H4 (cell line): ENCODE measurements at regions not wholly inside any gene's neighbourhood (a gene's known extent, or its start where the extent isn't known, plus 50 kb on each side); places are given as distances from the start of the nearest gene placed in this dataset.
"Not testable (repeated sequence)": the region's sequence is repeated elsewhere in the genome, so short reads cannot be mapped to it uniquely, and the experiment has no call there.

ENCODE experiments used
- DNase-seq: peaks from one replicate; pipeline ENCODE4 v3.0.0-alpha.2; 2015; ENCODE audit warnings: low spot score

DNA sequence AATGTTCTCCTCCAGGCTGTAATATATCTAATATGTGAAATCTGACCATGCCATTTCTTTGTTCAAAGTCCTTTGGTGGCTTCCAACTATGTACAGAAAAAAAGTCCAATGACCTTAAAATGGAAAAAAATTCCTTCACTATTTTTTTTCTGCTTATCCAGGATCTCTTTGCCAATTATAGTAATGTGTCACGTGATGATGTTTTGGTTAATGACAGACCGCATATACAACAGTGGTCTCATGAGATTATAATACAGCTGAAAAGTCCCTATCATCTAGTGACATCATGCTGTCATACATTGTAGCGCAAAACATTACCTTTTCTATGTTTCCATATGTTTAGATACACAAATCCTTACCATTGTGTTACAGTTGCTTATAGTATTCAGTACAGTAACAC is 477.6 kb downstream of the TMEM232 start:
- DNase-seq: no peak

DNA sequence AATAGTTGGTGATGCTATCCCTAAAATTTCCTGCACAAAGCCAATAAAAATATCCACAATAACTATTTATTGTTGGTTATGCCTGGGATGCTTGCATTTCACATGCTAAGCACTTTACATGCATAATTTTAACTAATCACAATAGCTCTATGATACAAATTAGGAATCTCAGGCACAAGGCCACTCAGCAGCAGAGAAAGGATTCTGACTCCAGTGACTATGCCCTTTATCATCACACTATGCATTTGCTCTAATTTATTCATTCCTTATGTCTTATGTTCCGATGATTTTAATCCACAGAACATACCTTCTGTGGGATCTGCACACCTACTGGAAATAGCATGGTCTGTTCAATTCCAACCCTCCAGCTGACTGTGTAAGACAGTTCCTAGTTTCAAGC is 476.1 kb downstream of the TMEM232 start:
- no peak for DNase-seq

DNA sequence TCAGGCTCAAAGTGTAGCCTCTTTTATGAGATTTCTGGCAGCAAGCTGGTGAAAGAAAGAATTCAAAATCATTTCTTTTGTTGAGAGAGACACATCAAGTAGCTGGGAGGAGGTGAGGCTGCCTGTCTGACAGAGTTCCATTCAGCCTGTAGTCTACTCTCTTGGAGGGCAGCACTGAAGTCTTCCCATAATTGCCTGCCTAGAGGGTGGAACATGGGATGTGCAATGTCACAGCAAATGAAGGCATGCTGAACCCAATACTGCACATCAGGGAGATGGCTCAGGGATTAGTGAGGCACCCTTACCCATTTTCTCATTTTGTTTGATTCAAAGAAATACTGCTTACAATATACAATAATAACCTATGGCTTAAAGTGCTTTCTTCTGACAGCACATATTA is 475.7 kb downstream of the TMEM232 start:
- DNase-seq: no peak

DNA sequence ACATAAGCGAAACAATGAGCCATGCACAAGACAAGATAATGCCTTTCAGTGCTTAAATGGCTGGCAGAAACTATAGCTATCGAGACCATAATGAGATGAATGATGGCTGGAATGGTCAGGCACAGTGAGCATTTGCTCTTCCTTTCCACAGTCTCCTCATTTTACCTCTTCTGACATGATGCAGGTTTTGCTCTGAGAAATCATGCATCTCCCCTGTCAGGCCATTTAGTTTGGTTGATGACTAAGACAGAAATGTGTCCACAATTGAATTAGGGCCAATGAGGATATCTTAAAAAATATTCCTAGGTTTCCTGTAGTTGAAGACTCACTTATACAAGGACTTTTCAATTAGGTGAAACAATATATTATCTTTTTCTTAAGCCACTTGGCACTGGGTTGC is 475.1 kb downstream of the TMEM232 start:
- no peak for DNase-seq

DNA sequence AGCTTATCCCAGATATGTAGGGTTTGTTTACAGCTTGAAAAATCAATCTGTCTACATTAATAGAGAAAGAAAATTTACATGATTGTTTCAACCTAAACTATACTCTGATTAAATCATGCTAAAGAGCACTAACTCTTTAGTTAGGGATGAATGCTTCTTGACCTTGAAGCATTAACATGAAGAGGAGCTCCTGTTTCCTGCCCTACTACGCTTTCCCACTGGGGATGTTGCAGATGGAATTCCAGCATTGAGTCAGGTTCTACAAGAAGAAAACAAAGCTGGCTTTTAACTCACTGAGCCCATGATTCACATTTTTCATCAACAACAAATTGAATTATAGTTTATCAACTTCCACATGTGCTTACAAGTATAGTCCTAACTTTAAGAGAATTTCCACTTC is 471.3 kb downstream of the TMEM232 start:
- DNase-seq: no peak

DNA sequence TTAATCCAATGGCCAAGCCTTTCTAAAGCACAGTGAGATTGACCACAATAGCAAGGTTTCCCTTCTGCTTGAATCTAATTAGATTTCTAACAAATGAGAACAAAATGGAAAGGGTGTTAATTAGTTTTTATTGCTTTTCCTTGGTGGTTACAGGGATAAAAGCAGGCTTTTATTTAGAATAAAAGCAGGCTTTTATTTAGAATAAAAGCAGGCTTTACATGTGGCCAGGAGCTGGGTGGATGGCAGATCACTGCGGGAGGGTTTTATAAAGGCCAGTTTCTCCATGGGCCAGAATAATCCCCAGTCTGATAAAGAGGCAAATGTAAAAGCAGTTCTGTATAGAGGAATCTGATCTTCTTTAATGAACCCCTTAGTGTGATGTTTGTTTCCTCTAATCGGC is 470.2 kb downstream of the TMEM232 start:
- DNase-seq: no peak

DNA sequence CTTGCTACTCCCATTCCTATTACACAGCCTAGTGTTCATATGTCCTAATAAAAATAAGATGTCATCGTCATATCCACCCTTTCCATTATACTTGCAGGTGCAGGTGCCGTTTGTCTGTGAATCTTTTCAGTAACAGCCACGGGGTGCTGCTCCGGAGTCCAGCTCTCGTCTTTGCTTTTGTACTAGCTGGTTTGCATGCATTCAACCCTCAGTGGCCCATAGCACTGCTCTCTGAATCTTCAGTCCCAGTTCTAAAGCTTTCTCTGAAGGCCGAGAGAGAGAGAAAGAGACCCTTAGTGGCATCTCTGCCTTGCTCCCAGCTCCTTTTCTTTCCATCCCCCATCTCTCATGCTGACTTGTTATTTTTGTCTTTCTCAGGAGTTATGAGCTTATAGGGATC is 468.5 kb downstream of the TMEM232 start:
- no peak for DNase-seq

DNA sequence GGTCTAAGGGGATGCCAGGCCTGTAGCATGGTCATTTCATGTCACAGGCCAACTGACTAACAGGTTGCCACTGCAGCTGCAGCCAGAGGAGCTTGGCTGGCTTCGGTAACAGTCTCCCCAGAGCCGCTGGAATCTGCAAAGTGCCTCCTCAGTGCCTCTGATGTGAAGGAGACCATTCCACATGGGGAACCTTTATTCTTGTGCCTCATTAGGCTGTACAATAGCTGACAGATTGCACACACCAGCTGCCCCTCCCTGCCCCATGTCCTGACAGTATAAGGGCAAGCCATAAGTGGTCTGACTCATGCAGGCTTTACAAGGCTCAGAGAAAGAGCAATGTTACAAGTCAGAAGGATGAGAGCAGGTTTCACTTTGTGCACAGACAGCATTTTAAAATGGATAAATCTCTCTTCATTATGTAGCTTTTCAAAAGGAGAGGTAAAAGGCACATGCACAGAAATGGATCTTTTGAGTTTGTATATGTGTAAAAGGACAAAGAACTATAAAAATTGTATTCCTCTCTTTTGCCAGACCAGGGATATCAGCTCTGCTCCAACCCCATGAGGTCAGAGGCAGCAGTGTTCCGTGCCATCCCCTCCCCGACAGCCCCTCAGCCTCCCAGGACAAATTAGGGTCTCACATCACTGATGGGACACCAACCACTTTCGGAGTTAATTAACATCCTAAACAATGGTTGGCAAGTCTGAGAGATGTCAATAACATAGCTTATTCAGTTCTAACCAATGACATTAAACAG is 467.8 kb downstream of the TMEM232 start:
- DNase-seq: peak; percentile 76

DNA sequence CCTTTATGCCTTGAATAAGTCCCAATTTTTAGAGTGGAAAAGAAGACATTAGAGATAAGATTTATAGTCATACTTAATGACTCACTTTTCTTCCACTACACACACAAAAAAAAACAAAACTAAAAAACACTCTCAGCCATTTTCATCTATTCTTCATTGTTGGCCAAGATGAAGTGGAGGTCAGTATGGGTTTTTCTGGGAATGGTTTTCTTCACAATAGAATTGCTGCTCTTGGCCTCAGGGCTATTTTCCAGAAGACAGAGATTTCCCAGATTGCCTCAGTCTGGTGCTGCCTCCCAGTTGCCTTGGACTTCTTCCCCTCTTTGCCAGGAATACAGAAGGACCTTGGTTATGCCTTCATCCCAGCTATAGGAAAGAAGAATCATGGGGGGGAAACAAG is 463.7 kb downstream of the TMEM232 start:
- DNase-seq: no peak

DNA sequence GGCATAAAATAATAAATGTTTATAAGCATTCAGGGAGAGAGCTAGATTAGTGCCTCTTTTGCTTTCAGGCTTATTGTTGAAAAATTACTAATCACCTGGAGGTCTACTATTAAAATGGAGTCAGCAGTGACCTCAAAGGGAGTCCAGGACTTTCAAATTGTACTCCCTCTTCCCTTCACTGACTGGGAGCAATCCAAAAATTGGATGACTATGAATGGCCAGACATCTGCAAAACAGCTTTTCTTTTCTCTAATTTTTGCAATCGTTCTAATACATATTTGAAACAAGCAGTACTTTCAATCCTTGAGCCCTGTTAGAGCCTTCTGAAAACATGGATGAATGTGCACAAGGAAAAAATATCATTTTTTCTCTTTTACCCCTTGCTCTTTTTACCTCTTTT is 461.8 kb downstream of the TMEM232 start:
- no peak for DNase-seq

DNA sequence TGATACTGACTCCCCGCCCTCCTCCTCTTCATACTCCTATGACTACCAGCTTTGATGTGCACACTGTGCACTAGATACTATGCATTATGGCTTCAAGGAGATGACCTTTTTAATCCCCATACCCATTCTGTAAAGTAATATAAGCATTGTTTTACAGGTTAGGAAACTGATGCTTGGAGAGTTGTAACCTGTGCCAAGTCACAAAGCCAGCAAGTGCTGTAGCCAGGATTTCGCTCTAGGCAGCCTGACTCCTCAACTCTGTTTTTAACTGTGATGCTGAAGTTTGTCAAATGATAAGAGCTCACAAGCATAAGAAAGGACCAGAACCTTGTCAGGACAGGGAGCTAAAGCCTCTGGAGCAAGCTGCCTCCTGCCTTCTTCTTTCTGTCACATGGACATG is 461.3 kb downstream of the TMEM232 start:
- no peak for DNase-seq

DNA sequence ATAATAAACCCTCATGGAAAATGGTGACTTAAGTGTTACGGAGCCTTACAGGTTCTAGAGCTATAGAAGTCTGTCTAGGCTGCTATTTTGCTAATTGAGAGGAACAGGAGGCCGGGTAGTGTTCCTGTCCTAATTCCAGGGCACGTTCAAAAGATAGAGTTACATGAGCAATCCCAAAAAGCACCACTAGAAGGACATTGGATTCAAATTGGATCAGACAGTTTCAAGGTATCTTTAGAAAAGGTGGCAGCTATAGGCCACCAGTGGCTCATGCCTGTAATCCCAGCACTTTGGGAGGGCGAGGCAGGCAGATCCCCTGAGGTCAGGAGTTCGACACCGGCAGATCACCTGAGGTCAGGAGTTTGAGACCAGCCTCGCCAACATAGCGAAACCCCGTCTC is 458.8 kb downstream of the TMEM232 start:
- DNase-seq: no peak

DNA sequence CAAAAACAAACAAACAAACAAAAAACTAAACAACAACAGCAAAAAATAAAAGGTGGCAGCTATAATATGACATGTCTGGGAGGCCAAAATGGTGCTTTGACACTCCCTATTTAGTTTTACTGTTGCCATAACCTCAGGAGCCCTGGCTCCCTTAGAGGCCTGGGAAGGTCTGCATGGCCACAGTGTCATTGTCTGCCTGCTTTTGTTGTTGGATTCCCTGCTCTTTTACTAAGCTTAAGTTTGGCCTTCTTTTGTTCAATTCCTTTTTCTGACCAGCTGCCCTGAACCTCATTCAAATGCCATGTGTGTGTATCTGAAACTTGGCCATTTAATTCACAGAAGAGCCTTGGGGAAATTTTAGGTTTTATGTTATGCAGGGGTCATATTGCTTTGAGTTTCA is 458.2 kb downstream of the TMEM232 start:
- no peak for DNase-seq

DNA sequence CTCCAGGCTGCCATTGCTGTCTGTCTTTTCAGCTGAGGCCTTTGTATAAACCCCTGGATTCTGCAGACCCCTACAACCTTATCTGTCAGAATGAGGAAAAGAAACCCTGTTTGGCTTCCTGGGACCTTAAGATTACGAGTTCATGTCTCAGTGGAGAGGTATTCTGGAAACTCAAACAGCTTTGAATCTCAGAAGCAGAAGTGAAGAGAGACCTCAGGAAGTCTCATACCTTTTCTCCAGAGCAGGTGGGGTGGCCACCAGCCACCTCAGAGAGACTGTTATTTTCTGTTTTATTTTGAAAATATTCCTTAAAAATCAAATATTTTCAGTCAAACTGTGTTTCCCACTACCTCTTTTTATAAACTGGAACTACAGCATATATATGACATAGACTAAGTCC is 457.5 kb downstream of the TMEM232 start:
- DNase-seq: no peak

DNA sequence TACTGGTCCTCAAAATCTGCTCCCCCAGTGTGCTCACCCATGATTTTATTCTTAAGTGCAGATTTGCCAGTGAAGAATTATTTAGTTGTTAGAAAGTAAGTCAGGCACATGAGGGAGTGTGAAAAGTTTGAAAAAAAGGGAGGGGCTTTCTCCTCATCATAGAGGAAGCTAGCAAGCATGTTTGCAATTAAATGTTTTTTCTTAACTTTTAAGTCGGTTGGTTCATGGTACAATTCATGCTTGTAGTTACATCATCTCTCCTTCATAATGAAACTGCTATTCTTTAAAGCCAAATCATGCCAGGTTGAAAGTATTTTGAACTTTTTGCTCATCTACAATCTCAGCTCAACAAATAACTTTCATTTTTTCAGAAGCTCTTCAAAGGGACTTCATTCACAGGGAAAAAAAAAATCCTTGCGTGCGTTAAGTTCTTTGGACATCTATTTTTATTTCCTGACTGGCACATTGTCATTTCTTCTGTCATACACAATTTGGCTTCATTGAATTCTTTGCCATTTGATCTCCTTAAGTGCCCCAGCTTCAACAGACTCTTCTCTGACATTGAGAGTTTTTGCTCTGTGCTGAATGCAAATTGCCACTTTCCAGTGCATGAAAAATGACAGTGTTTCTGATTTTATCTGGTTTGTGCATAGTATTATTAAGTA is 456.9 kb downstream of the TMEM232 start:
- DNase-seq: no peak

DNA sequence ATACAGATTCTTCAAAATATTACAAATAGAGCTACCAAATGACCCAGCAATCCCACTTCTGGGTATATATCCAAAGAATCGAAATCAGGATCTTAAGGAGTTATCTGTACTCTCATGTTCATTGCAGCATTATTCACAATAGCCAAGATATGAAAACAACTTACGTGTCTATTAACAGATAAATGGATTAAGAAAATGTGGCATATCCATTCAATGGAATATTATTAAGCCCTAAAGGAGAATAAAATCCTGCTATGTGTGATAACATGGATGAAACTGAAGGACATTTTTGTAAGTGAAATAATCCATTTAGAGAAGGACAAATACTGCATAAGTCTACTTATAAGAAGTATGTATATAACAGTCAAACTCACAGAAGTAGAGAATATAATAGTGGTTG is 450.6 kb downstream of the TMEM232 start:
- no peak for DNase-seq

DNA sequence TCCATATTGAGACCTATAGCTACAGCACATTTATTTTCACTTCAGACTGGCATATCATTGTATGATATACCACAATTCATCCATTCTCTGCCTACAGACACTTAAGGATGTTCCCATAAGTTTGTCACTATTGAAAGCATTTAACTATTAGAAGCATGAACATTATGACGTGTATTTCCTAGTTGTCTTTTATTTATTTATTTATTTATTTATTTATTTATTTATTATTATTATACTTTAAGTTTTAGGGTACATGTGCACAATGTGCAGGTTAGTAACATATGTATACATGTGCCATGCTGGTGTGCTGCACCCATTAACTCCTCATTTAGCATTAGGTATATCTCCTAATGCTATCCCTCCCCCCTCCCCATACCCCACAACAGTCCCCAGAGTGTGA is 448.0 kb downstream of the TMEM232 start:
- DNase-seq: not testable (repeated sequence)

DNA sequence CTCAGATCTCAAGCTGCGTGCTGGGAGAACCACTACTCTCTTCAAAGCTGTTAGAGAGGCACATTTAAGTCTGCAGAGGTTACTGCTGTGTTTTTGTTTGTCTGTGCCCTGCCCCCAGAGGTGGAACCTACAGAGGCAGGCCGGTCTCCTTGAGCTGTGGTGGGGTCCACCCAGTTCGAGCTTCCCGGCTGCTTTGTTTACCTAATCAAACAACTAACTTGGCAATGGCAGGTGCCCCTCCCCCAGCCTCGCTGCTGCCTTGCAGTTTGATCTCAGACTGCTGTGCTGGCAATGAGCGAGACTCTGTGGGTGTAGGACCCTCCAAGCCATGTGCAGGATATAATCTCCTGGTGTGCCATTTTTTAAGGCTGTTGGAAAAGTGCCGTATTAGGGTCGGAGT is 442.4 kb downstream of the TMEM232 start:
- DNase-seq: not testable (repeated sequence)

DNA sequence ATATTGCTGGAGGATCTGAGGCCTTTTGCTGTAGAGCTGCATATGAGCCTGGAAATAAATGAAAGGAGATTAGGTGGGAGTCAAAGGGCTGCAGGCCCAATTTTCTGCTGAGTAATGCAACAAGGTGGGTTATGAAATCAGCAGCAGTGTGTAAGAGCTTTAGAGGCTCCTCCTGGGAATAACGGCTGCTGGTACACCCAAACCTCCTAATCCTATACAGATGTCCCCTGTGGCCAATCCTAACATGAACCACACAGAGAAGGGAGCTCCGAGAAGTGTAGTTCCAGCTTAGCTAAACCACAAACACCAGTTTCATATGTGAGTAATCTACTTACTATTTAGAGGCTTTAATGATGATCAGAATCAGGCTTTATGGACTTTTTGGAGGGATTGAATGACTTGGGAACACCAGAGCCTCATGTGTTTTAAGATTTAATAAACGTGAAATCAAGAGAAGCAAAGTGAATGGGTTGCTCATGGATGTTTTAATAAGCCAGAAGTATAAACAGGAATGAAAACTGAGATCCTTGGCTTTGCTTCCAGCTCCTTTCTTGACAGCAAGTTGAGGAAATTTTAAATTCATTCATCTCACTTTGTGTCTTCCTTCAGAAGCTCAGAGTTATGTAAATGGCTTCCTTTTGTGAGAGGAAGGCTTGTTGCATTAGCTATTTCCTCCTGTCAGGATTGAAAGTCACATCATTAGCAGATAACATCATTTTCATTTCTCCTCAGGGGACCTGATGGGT is 437.5 kb downstream of the TMEM232 start:
- DNase-seq: peak; percentile 95

DNA sequence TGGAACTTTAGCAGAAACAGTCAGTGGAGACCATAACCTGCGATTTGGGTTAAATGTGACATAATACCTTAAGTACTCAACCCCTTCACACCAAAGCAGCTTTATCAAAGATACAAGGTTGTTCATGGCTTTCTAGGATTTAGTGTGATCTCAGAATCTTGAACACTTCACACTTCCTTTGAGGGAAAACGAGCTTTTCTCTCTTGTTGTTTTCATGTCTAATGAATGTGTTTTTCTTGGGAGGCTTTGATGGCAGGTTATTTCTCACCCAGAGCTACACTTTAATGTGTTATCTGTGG is 437.0 kb downstream of the TMEM232 start:
- no peak for DNase-seq

DNA sequence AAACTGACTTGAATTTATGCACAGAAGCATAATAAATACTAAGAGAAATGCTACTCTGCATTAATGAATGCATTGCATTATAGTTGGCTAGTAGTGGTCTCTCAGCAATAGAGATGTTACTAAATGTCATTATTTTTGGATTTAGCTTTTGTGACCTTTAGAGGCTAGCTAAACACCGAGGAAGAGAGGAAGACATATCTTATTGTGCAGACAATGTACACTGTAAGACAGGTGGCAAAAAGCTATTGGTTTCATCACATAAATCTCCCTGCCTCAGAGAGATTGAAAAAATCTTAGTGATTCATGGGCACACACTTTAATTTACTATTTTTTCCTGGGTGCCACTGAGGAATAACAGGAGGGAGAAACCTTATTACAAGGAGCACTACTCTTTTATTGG is 435.9 kb downstream of the TMEM232 start:
- DNase-seq: no peak

DNA sequence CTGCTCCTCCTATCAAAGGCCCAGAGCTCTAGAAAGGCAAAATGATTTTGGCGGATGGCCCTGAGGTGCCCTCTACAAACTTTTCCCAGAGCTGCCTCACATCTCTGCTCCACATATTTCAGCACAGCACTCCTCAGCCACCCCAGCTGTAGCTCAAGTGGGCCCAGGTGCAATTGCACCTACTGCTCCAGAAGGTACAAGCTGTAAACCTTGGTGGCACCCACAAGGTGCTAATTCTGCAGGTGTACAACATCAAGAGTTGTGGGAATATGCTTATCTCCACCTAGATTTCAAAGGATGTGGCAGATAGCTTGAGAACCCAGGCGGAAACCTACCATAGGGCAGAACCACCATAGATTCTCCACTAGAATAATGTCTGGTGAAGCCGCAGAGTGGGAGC is 432.2 kb downstream of the TMEM232 start:
- no peak for DNase-seq

DNA sequence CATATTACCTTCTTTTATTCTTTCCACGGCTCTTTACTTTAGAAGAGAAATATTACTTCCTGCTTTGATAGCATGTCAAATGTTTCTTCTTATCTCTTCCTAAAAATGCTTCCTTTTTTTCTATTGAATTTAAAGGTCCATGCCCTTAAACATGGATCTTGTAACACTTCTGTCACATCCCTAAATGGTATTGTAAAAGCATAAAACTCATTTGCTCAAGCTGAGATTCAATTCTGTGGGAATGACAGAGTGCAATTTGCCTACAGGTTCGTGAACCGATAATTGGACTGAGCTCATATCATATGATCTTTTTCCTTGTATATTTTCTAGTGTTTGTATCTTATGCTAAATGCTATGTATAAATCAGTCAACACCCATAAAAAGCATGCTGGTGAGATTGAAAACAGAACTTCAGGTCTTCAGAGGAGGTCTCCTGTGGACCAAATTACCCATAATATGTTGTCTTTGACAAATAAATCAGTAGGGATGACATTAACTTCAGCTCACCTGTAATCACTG is 429.3 kb downstream of the TMEM232 start:
- DNase-seq: no peak
